Esophagus muscularis mucosa (tissue), 4 donors: ENCODE measurements at regions not wholly inside any gene's neighbourhood (a gene's known extent, or its start where the extent isn't known, plus 50 kb on each side); places are given as distances from the start of the nearest gene placed in this dataset.

ENCODE experiments used
- DNase-seq: peaks from one replicate; pipeline ENCODE4 v3.0.0-alpha.2; 2017; ENCODE audit errors: extremely low spot score
- H3K27ac ChIP-seq, 4 donors: fragments of 200-600 bp; sonication (generic); replicated peaks in 1 of 4; 1 replicate in 3 of 4; 2 replicates in 1 of 4; pipeline ENCODE4 v1.5.1; 2016 to 2019; ENCODE audit warnings: mild to moderate bottlenecking in 1 of 4
- H3K27me3 ChIP-seq, 4 donors: fragments of 200-600 bp; sonication (generic); one replicate each; pipeline versions ENCODE4 v1.5.1 to v1.6.0; 2016 to 2019
- H3K36me3 ChIP-seq, 4 donors: fragments of 200-600 bp; sonication (generic); one replicate each; pipeline ENCODE4 v1.5.1; 2016 to 2019
- H3K4me1 ChIP-seq, 4 donors: fragments of 200-600 bp; sonication (generic); one replicate each; pipeline ENCODE4 v1.5.1; 2016 to 2019
- H3K4me3 ChIP-seq, 4 donors: fragments of 200-600 bp; sonication (generic); 1 replicate in 2 of 4; 2 replicates in 2 of 4; pipeline ENCODE4 v1.5.1; 2016 to 2019; ENCODE audit warnings: mild to moderate bottlenecking in 4 of 4, moderate library complexity in 1 of 4
- H3K9me3 ChIP-seq, 4 donors: fragments of 200-600 bp; sonication (generic); 1 replicate in 3 of 4; 2 replicates in 1 of 4; pipeline ENCODE4 v1.5.1; 2016 to 2019
- CTCF ChIP-seq, 3 experiments: fragments of 200-600 bp in 2 of 3; fragments of 450-650 bp in 1 of 3; sonication (generic) in 2 of 3; IDR thresholded peaks; one replicate each; pipeline ENCODE4 v1.5.1; 2017 to 2019; ENCODE audit warnings: antibody characterized with exemption in 3 of 3, mild to moderate bottlenecking in 2 of 3, moderate library complexity in 1 of 3
- EP300 ChIP-seq: sonication (generic); formaldehyde crosslinking; IDR thresholded peaks from one replicate; pipeline ENCODE4 v1.6.1; 2017; ENCODE audit warnings: antibody characterized with exemption
- POLR2A ChIP-seq: fragments of 450-650 bp; IDR thresholded peaks from one replicate; pipeline ENCODE4 v1.6.1; 2017; ENCODE audit warnings: antibody characterized with exemption, moderate library complexity, mild to moderate bottlenecking, low read depth
- POLR2AphosphoS5 ChIP-seq, 2 donors: sonication (generic); formaldehyde crosslinking; IDR thresholded peaks; one replicate each; pipeline ENCODE4 v1.6.1; 2017; ENCODE audit warnings: antibody characterized with exemption in 2 of 2
- WGBS: methylation state at CpG from one replicate; pipeline ENCODE4 v1.1.5; 2018; 5-methylcytosine and 5-hydroxymethylcytosine counted together
- intact Hi-C: fragments of 100-400 bp; cut with DNase I; formaldehyde crosslinking; loops from one replicate; pipeline ENCODE4 v1.15.1; 2023

- 96% methylated on average over 3 of the region's 3 CpGs for WGBS
- Histone ChIP-seq H3K36me3 (no peaks in the 10 kb centered on the region), H3K9me3 (no peaks in the 10 kb centered on the region), H3K4me3 (no peak overlapping the region), H3K27ac (peak overlapping the region; percentile 39 to 78 (median 66)), H3K4me1 (peaks cover 21 to 62% (median 44%) of the 10 kb centered on the region in 4 donors), H3K27me3 (no peaks in the 10 kb centered on the region)
- DNase-seq = no peak
- intact Hi-C loops = no loop called here
- no peak for TF ChIP-seq POLR2A
- no peak for TF ChIP-seq POLR2AphosphoS5 (IDR thresholded peaks at IDR 0.05)
- no peak for TF ChIP-seq CTCF (IDR thresholded peaks at IDR 0.05)
- no peak for TF ChIP-seq EP300
These were observed 139.1 kb downstream of the VAPA start for GRCh38 chr18:10052871-10053270.

- no peak for DNase-seq
- H3K36me3 ChIP-seq = no peaks in the 10 kb centered on the region
- no peak overlapping the region for H3K27ac ChIP-seq
- peaks cover 30 to 72% (median 54%) of the 10 kb centered on the region in 4 donors for H3K4me1 ChIP-seq
- H3K27me3 ChIP-seq = no peaks in the 10 kb centered on the region
- H3K4me3 ChIP-seq = no peak overlapping the region
- intact Hi-C loops = no loop called here
- no peak for TF ChIP-seq CTCF (IDR thresholded peaks at IDR 0.05)
- no peak for TF ChIP-seq POLR2AphosphoS5 (IDR thresholded peaks at IDR 0.05)
- TF ChIP-seq POLR2A = no peak
- no peak for TF ChIP-seq EP300
- WGBS = 97% methylated on average over 5 of the region's 5 CpGs
- H3K9me3 ChIP-seq = no peaks in the 10 kb centered on the region
These were observed 140.0 kb downstream of the VAPA start for GRCh38 chr18:10053861-10054260.

GRCh38 chr18:10054366-10054765 lies 140.6 kb downstream of the VAPA start:
- Histone ChIP-seq H3K36me3 (no peaks in the 10 kb centered on the region), H3K27ac (no peak overlapping the region), H3K9me3 (no peaks in the 10 kb centered on the region), H3K27me3 (no peaks in the 10 kb centered on the region), H3K4me3 (no peak overlapping the region), H3K4me1 (peaks cover 33 to 75% (median 59%) of the 10 kb centered on the region in 4 donors)
- TF ChIP-seq CTCF (IDR thresholded peaks at IDR 0.05) (no peak), POLR2A (no peak), POLR2AphosphoS5 (IDR thresholded peaks at IDR 0.05) (no peak), EP300 (no peak)
- DNase-seq = no peak
- WGBS = 96% methylated on average over 10 of the region's 10 CpGs
- intact Hi-C loops = no loop called here

- WGBS = 86% methylated on average over 10 of the region's 10 CpGs
- H3K27me3 ChIP-seq = no peaks in the 10 kb centered on the region
- no peak overlapping the region for H3K27ac ChIP-seq
- H3K4me1 ChIP-seq = peaks cover 40 to 76% (median 63%) of the 10 kb centered on the region in 4 donors
- H3K4me3 ChIP-seq = no peak overlapping the region
- DNase-seq = no peak
- intact Hi-C loops = no loop called here
- TF ChIP-seq POLR2AphosphoS5 (IDR thresholded peaks at IDR 0.05) (no peak), EP300 (no peak), POLR2A (no peak), CTCF (IDR thresholded peaks at IDR 0.05) (no peak)
- no peaks in the 10 kb centered on the region for H3K9me3 ChIP-seq
- H3K36me3 ChIP-seq = no peaks in the 10 kb centered on the region
These were observed 141.4 kb downstream of the VAPA start for GRCh38 chr18:10055125-10055750.

GRCh38 chr18:10056506-10056905 lies 142.7 kb downstream of the VAPA start:
- DNase-seq = no peak
- 96% methylated on average over 9 of the region's 12 CpGs for whole genome bisulfite sequencing
- H3K27ac ChIP-seq = no peak overlapping the region

More at GRCh38 chr18:10056506-10056905, 142.7 kb downstream of the VAPA start:
- Histone ChIP-seq H3K27me3 (no peaks in the 10 kb centered on the region), H3K4me1 (peaks cover 50 to 77% (median 69%) of the 10 kb centered on the region in 4 donors), H3K4me3 (no peak overlapping the region), H3K9me3 (no peaks in the 10 kb centered on the region), H3K36me3 (no peaks in the 10 kb centered on the region)
- TF ChIP-seq POLR2A (no peak), CTCF (IDR thresholded peaks at IDR 0.05) (no peak), EP300 (no peak), POLR2AphosphoS5 (IDR thresholded peaks at IDR 0.05) (no peak)
- intact Hi-C loops = no loop called here
